ENCODE measurements at regions not wholly inside any gene's neighbourhood (a gene's known extent, or its start where the extent isn't known, plus 50 kb on each side); places are given as distances from the start of the nearest gene placed in this dataset.

GRCh38 chr5:98243972-98244371 lies 529.5 kb upstream of the RGMB start:
- H3K36me3 ChIP-seq (ENCODE audit: control insufficient read depth, insufficient read depth, low read length), result no peaks in the 10 kb centered on the region
- intact Hi-C loops (cut with micrococcal nuclease; ENCODE audit: unreplicated experiment) (no loop called here), in situ Hi-C loops (cut with HindIII; ENCODE audit: low pct_unique_long_range_greater_than_20kb, low sequenced_read_pairs) (no loop called here)
- no TSS peak for BruUV-seq (replicated peaks)
- no peak overlapping the region for H3K4me3 ChIP-seq (ENCODE audit: low read depth in 2 of 2, low read length in 2 of 2)
- no peaks in the 10 kb centered on the region for H3K27me3 ChIP-seq (ENCODE audit: control insufficient read depth, insufficient read depth, low read length)
- ATAC-seq (no peak), DNase-seq (ENCODE audit: low read depth, low spot score) (no peak)
- TF ChIP-seq TCF7L2 (IDR thresholded peaks at IDR 0.05; ENCODE audit: low read depth, low read length), result no peak
- TF ChIP-seq POLR2AphosphoS5 (IDR thresholded peaks at IDR 0.05; ENCODE audit: low read depth, low read length), result no peak
- no peak for TF ChIP-seq CTCF (IDR thresholded peaks at IDR 0.05)
- peaks cover 5% of the 10 kb centered on the region; the same call in 1 of the 2 replicates for H3K9me3 ChIP-seq (ENCODE audit: control insufficient read depth, insufficient read depth, low read depth, low read length)
- no peak overlapping the region for H3K27ac ChIP-seq (ENCODE audit: low read length)
- CTCF ChIA-PET, result no interaction called here
- POLR2A ChIA-PET, result no interaction called here
- no peaks in the 10 kb centered on the region for H3K4me1 ChIP-seq (ENCODE audit: control insufficient read depth, insufficient read depth, low read length)

GRCh38 chr5:98248949-98249348 lies 524.5 kb upstream of the RGMB start:
- ChIA-PET CTCF (no interaction called here), POLR2A (no interaction called here)
- no peak for TF ChIP-seq TCF7L2 (IDR thresholded peaks at IDR 0.05; ENCODE audit: low read depth, low read length)
- no peak for TF ChIP-seq CTCF (IDR thresholded peaks at IDR 0.05)
- no peak for TF ChIP-seq SIN3A (IDR thresholded peaks at IDR 0.05; ENCODE audit: borderline replicate concordance, insufficient read depth, low read depth, low read length)
- no peak for TF ChIP-seq POLR2AphosphoS5 (IDR thresholded peaks at IDR 0.05; ENCODE audit: low read depth, low read length)
- no peak for TF ChIP-seq REST (IDR thresholded peaks at IDR 0.05; ENCODE audit: insufficient read depth in 1 of 2, low read depth in 2 of 2, low read length in 1 of 2)
- Histone ChIP-seq H3K4me1 (ENCODE audit: control insufficient read depth, insufficient read depth, low read length) (no peaks in the 10 kb centered on the region), H3K27ac (ENCODE audit: low read length) (no peak overlapping the region), H3K9me3 (ENCODE audit: control insufficient read depth, insufficient read depth, low read depth, low read length) (no peaks in the 10 kb centered on the region), H3K36me3 (ENCODE audit: control insufficient read depth, insufficient read depth, low read length) (no peaks in the 10 kb centered on the region), H3K4me3 (ENCODE audit: low read depth in 2 of 2, low read length in 2 of 2) (no peak overlapping the region), H3K27me3 (ENCODE audit: control insufficient read depth, insufficient read depth, low read length) (no peaks in the 10 kb centered on the region)
- no TSS peak for BruUV-seq (replicated peaks)
- no peak for ATAC-seq
- intact Hi-C loops (cut with micrococcal nuclease; ENCODE audit: unreplicated experiment) (no loop called here), in situ Hi-C loops (cut with HindIII; ENCODE audit: low pct_unique_long_range_greater_than_20kb, low sequenced_read_pairs) (no loop called here)
- DNase-seq (ENCODE audit: low read depth, low spot score), result no peak

GRCh38 chr5:98258939-98259338 lies 514.5 kb upstream of the RGMB start:
- H3K36me3 ChIP-seq (ENCODE audit: control insufficient read depth, insufficient read depth, low read length), result no peaks in the 10 kb centered on the region
- intact Hi-C loops (cut with micrococcal nuclease; ENCODE audit: unreplicated experiment) (no loop called here), in situ Hi-C loops (cut with HindIII; ENCODE audit: low pct_unique_long_range_greater_than_20kb, low sequenced_read_pairs) (no loop called here)
- no peak overlapping the region for H3K4me3 ChIP-seq (ENCODE audit: low read depth in 2 of 2, low read length in 2 of 2)
- H3K4me1 ChIP-seq (ENCODE audit: control insufficient read depth, insufficient read depth, low read length), result no peaks in the 10 kb centered on the region
- ChIA-PET CTCF (no interaction called here), POLR2A (no interaction called here)
- TF ChIP-seq REST (IDR thresholded peaks at IDR 0.05; ENCODE audit: insufficient read depth in 1 of 2, low read depth in 2 of 2, low read length in 1 of 2) (no peak), CTCF (IDR thresholded peaks at IDR 0.05) (no peak), SIN3A (IDR thresholded peaks at IDR 0.05; ENCODE audit: borderline replicate concordance, insufficient read depth, low read depth, low read length) (no peak), TCF7L2 (IDR thresholded peaks at IDR 0.05; ENCODE audit: low read depth, low read length) (no peak), POLR2AphosphoS5 (IDR thresholded peaks at IDR 0.05; ENCODE audit: low read depth, low read length) (no peak)
- ATAC-seq (no peak), DNase-seq (ENCODE audit: low read depth, low spot score) (no peak)
- no peak overlapping the region for H3K27ac ChIP-seq (ENCODE audit: low read length)
- H3K27me3 ChIP-seq (ENCODE audit: control insufficient read depth, insufficient read depth, low read length), result no peaks in the 10 kb centered on the region
- no TSS peak for BruUV-seq (replicated peaks)
- no peaks in the 10 kb centered on the region for H3K9me3 ChIP-seq (ENCODE audit: control insufficient read depth, insufficient read depth, low read depth, low read length)
